Esophagus (tissue), 2 donors: ENCODE measurements at regions not wholly inside any gene's neighbourhood (a gene's known extent, or its start where the extent isn't known, plus 50 kb on each side); places are given as distances from the start of the nearest gene placed in this dataset.

Source experiments
- H3K27ac ChIP-seq, 2 donors: one replicate each; pipeline ENCODE4 v1.5.1; 2013; ENCODE audit warnings: low read depth in 2 of 2, mild to moderate bottlenecking in 2 of 2, inconsistent platforms in 1 of 2, low read length in 1 of 2, moderate library complexity in 1 of 2
- H3K27me3 ChIP-seq, 2 donors: one replicate each; pipeline ENCODE4 v1.6.1; 2013; ENCODE audit warnings: low read length in 2 of 2, control low read depth in 1 of 2, mild to moderate bottlenecking in 1 of 2; ENCODE audit not compliant: insufficient read depth in 2 of 2, control insufficient read depth in 1 of 2
- H3K36me3 ChIP-seq, 2 donors: one replicate each; pipeline ENCODE4 v1.6.1; 2013; ENCODE audit warnings: low read length in 1 of 2; ENCODE audit not compliant: control insufficient read depth in 2 of 2, insufficient read depth in 2 of 2
- H3K4me1 ChIP-seq, 2 donors: one replicate each; pipeline ENCODE4 v1.6.1; 2013; ENCODE audit warnings: low read length in 1 of 2; ENCODE audit not compliant: control insufficient read depth in 2 of 2, insufficient read depth in 2 of 2
- H3K4me3 ChIP-seq, 2 donors: one replicate each; pipeline ENCODE4 v1.5.1; 2013; ENCODE audit warnings: low read length in 2 of 2, mild to moderate bottlenecking in 2 of 2, low read depth in 1 of 2, moderate library complexity in 1 of 2
- H3K9me3 ChIP-seq, 2 donors: one replicate each; pipeline ENCODE4 v1.6.1; 2013; ENCODE audit warnings: mild to moderate bottlenecking in 2 of 2, low read depth in 1 of 2, low read length in 1 of 2, moderate library complexity in 1 of 2; ENCODE audit not compliant: control insufficient read depth in 2 of 2, insufficient read depth in 1 of 2
- WGBS, 2 donors: extraction: QIAGEN DNeasy Blood & Tissue Kit; methylation state at CpG; one replicate each; pipeline ENCODE4 v1.1.7; 2013; 5-methylcytosine and 5-hydroxymethylcytosine counted together
- donor health status: healthy with polysubstance abuse.
- donor health status: Bipolar disorder and iron deficiency.

DNA sequence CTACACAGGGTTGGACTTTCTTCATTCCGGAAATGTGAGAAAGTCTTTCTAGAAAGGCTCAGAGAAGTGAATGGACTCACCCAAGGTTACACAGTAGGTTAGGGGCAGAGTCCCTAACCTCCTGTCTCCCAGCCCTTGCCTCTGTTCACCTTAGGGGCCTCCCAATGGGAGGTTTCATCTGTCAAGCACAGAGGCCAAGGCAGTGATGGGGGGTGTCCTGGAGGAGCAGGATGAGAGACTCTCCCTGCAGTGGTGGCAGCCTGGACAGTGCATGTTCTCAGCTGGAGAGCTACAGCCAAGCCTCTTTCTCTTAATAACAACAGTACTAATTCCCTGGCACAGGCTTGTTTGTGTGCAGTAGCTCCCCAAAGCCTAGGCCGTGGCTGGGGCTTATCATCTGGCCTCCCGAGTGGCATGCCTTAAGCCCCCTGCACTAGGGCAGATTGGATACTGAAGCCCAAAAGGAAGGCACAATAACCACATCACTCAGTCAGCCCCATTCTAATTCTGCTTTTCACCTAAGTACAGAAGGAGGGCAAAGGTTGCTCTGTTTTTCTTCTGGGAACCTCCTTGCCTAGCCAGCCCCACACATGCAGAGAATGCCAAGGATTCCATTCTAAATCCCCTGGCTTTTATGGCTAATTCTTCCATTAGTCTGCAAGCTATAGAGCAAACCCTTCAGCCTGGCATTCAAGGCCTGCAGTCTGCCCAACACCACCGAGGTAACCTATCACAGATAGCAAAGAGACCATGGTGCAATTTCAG, 50.2 kb upstream of the XPA start:
- Histone ChIP-seq H3K4me3 (no peak overlapping the region), H3K27me3 (peaks cover 0 to 3% of the 10 kb centered on the region in 2 donors), H3K9me3 (peaks cover 0 to 4% of the 10 kb centered on the region in 2 donors), H3K4me1 (peaks cover 0 to 6% of the 10 kb centered on the region in 2 donors), H3K36me3 (peaks cover 0 to 3% of the 10 kb centered on the region in 2 donors), H3K27ac (peak overlapping the region; percentile 4 to 61)
- WGBS, 2 donors = 39 to 42% methylated on average over 4 of the region's 4 CpGs

- Histone ChIP-seq H3K4me3 (no peak overlapping the region), H3K4me1 (peaks cover 0 to 8% of the 10 kb centered on the region in 2 donors), H3K27ac (no peak overlapping the region), H3K27me3 (peaks cover 0 to 3% of the 10 kb centered on the region in 2 donors), H3K36me3 (no peaks in the 10 kb centered on the region), H3K9me3 (no peaks in the 10 kb centered on the region)
- WGBS, 2 donors = 52 to 66% methylated on average over 1 of the region's 1 CpG
Observed at GRCh38 chr9:97748525-97748924, 51.4 kb upstream of the XPA start.

DNA sequence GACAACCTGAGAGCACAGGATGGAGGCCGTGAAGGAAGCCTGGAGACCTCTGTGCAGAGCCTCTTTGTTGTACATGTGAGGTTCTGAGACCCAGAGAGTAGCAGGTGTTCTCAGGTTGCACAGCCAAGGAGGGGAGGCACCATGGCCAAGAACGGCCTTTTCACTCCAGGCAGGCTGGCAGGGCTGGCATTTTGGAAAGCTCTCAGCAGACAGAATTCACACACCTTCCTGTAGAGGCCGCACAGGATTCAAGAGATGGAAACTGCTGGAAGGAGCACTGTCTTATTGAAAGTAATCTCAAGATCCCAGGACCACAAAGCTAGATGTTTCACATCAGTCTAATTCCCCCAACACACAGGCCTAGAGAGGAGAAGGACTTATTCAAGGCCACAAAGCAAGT, 52.8 kb upstream of the XPA start:
- Histone ChIP-seq H3K36me3 (no peaks in the 10 kb centered on the region), H3K4me3 (no peak overlapping the region), H3K4me1 (peaks cover 0 to 8% of the 10 kb centered on the region in 2 donors), H3K27ac (no peak overlapping the region), H3K9me3 (no peaks in the 10 kb centered on the region), H3K27me3 (no peaks in the 10 kb centered on the region)
- WGBS, 2 donors = 50 to 61% methylated on average over 3 of the region's 3 CpGs

- Histone ChIP-seq H3K4me3 (no peak overlapping the region), H3K36me3 (no peaks in the 10 kb centered on the region), H3K27me3 (no peaks in the 10 kb centered on the region), H3K4me1 (peaks cover 0 to 10% of the 10 kb centered on the region in 2 donors), H3K9me3 (no peaks in the 10 kb centered on the region), H3K27ac (no peak overlapping the region)
Observed at GRCh38 chr9:97751531-97751930, 54.4 kb upstream of the XPA start.

DNA sequence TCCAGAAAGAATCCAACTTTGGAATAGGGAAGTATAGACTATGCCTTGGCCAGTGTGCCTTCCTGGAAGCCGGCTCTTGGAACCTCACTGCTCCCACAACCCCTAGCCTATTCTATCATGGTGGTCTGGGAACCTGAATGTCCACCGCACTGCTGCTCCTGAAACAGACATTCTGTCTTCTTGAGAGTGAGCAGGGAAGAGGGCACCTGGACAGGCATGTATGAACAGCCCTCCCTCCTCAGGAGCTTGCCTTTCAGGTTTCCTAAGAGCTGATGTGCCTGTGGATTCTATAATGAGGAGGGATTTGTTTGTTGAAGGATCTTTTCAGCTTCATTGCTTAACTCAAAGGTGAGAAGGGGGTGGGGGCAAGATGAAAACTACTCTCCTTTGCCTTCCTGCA, 55.1 kb upstream of the XPA start:
- Histone ChIP-seq H3K36me3 (no peaks in the 10 kb centered on the region), H3K9me3 (no peaks in the 10 kb centered on the region), H3K4me1 (peaks cover 0 to 9% of the 10 kb centered on the region in 2 donors), H3K4me3 (no peak overlapping the region), H3K27me3 (no peaks in the 10 kb centered on the region), H3K27ac (peak overlapping the region; percentile 36 to 75)
- 48 to 62% methylated on average over 2 of the region's 2 CpGs for WGBS, 2 donors

DNA sequence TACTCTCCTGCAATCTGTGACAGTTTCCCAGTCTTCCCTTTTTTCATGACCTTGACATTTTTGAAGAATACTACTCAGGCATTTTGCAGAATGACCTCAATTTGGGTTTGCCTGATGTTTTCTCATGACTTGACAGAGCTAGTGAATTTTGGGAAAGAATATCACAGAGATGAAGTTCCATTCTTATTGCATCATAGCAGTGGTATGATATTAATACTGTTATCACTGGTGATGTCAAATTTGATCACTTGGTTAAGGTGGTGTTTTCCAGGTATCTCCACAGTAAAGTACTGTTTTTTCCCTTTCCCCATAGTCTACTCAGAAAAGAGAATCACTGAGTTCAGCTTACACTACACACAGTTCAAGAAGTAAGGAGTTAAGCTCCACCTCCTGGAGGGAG, 56.2 kb upstream of the XPA start:
- Histone ChIP-seq H3K36me3 (no peaks in the 10 kb centered on the region), H3K27me3 (no peaks in the 10 kb centered on the region), H3K27ac (peak overlapping the region in 1 of 2 donors; percentile 55), H3K4me3 (no peak overlapping the region), H3K4me1 (peaks cover 0 to 6% of the 10 kb centered on the region in 2 donors), H3K9me3 (no peaks in the 10 kb centered on the region)

DNA sequence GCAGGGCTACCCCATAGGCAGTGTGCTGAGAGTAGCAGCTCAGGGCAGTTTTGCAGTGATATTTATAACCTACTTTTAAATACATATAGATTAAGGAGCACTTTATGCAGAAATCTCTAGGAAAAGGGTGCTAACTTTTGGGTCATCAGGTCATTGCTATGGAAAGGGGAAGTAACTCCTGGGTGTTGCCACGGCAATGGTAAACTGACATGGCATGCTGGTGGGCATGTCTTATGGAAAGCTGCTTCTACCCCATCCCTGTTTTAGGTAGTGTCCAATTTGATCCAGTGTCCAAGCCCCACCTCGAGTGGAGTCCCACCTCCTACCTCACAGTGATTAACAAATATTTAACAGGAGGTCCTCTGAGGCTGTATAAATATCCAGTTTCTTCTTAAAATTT, 56.8 kb upstream of the XPA start:
- no peak overlapping the region for H3K27ac ChIP-seq
- peaks cover 0 to 8% of the 10 kb centered on the region in 2 donors for H3K4me1 ChIP-seq

DNA sequence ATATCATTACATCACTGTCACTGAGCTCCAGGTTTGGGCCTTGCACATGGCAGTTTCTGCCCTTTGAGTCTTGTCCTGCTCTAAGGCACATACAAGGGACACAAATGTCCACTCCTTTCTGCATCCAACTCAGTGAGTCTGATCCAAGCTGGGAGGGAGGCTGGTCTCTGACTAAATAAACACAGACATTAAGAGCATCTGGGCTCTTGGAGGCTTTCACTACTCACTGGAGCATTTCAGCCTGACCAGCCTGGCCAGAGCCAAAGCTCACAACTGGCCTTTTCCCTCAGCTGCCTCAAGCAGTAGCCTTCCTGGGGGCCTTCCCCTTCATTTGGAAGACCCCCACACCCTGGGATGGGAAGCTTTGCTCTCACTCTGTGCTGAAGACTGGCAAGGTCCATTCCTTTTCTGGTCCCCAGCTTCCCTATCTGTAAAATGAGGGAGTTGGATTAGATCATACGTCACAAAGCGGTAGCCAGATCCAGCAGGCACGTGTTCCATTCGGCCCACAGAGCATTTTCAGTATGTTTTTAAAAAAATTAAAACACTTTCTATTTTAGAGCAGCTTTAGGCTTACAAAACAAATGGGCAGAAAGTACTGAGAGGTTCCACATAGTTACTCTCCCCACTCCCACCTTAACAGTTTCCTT, 58.6 kb upstream of the XPA start:
- H3K4me1 ChIP-seq = peaks cover 0 to 8% of the 10 kb centered on the region in 2 donors
- H3K27ac ChIP-seq = no peak overlapping the region
- 76 to 81% methylated on average over 4 of the region's 4 CpGs for WGBS, 2 donors
- no peaks in the 10 kb centered on the region for H3K27me3 ChIP-seq
- H3K36me3 ChIP-seq = no peaks in the 10 kb centered on the region
- no peaks in the 10 kb centered on the region for H3K9me3 ChIP-seq
- no peak overlapping the region for H3K4me3 ChIP-seq

More for the DNA sequence above, 56.8 kb upstream of the XPA start:
- Histone ChIP-seq H3K36me3 (no peaks in the 10 kb centered on the region), H3K27me3 (no peaks in the 10 kb centered on the region), H3K9me3 (no peaks in the 10 kb centered on the region), H3K4me3 (no peak overlapping the region)
- WGBS, 2 donors = 76 to 83% methylated on average over 2 of the region's 2 CpGs

- 58 to 62% methylated on average over 3 of the region's 3 CpGs for WGBS, 2 donors
- Histone ChIP-seq H3K4me1 (peaks cover 0 to 8% of the 10 kb centered on the region in 2 donors), H3K27ac (no peak overlapping the region), H3K4me3 (no peak overlapping the region), H3K36me3 (no peaks in the 10 kb centered on the region), H3K9me3 (no peaks in the 10 kb centered on the region), H3K27me3 (no peaks in the 10 kb centered on the region)
Observed at GRCh38 chr9:97756991-97757390, 59.9 kb upstream of the XPA start.
